ENCODE measurements at regions not wholly inside any gene's neighbourhood (a gene's known extent, or its start where the extent isn't known, plus 50 kb on each side); places are given as distances from the start of the nearest gene placed in this dataset.

DNA sequence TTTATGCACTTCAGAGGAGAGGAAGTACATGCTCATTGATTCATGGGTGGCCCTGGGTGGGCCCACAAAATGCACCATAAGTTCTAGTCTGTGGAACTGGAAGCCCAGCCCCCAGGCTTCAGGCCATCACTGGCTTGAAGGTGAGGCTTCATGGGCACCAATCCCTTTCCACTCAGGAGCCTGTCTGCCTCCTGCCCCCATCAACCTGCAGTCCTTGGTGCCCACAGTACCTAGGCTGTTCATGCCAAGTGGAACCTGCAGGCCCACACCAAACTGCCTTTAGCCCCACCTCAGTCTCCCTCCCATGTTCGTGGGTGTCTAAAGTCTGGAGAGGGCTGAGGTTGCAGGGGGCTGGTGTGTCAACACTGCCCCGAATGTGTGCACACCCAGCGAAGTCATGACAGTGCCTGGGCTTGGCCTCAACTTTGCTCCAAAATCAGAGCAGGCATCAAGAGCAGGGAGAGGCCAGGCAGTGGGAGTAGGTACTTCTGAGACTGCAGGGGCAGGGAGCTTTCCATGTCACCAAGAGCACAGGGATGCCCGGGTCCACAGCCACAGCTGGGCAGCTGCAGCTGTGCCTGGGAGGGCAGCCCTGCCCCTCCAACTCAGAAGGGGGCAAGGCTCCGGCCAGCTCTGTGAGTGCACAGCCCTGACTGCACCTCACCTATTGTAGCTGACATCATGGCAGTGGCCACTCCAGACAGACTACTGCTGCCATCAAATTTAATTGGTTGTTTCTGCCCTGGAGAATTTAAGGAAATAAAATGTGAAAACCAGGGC lies 1250.4 kb upstream of the IGFBP7 start:
- BruUV-seq (replicated peaks) = no TSS peak
- H3K79me2 ChIP-seq (ENCODE audit: control insufficient read depth, insufficient read depth, low read length) = no peaks in the 10 kb centered on the region
- POLR2A ChIA-PET = no interaction called here
- SMC1A ChIA-PET (ENCODE audit: uncharacterized antibody, unreplicated experiment) = no interaction called here
- intact Hi-C loops (cut with micrococcal nuclease; ENCODE audit: unreplicated experiment) (no loop called here), in situ Hi-C loops (cut with MboI) (no loop called here)
- FAIRE-seq = no peak
- H3K36me3 ChIP-seq (ENCODE audit: control insufficient read depth in 2 of 2, insufficient read depth in 2 of 2, low read length in 1 of 2) = no peaks in the 10 kb centered on the region
- H3K9ac ChIP-seq (ENCODE audit: control insufficient read depth, insufficient read depth, low read length) = no peak overlapping the region
- H3K4me1 ChIP-seq (ENCODE audit: control insufficient read depth, insufficient read depth, low read length) = no peaks in the 10 kb centered on the region
- RAD21 ChIA-PET (ENCODE audit: unreplicated experiment) = no interaction called here
- H3K27me3 ChIP-seq (replicated peaks in 1 of 2; ENCODE audit: control insufficient read depth in 2 of 2, insufficient read depth in 2 of 2, low read length in 1 of 2) = no peaks in the 10 kb centered on the region
- no peak overlapping the region for H3K4me3 ChIP-seq
- CTCF ChIA-PET = no interaction called here
- no peak overlapping the region for H2AFZ ChIP-seq (ENCODE audit: control insufficient read depth, low read depth, low read length)
- no peak overlapping the region for H3K27ac ChIP-seq (ENCODE audit: control insufficient read depth, insufficient read depth)
- no peaks in the 10 kb centered on the region for H4K20me1 ChIP-seq (ENCODE audit: control insufficient read depth, insufficient read depth)
- H3K9me3 ChIP-seq (replicated peaks; ENCODE audit: control insufficient read depth, insufficient read depth, low read length) = no peaks in the 10 kb centered on the region
- no peak overlapping the region for H3K4me2 ChIP-seq (ENCODE audit: control insufficient read depth, insufficient read depth)
- 0% methylated on average over 5 of the region's 5 CpGs for WGBS (ENCODE audit: insufficient coverage, insufficient replicate concordance, low lambda C conversion rate, missing lambda C conversion rate)
- no peak for DNase-seq (ENCODE audit: low read depth, low spot score)
- ATAC-seq = no peak
- TF ChIP-seq NBN (IDR thresholded peaks at IDR 0.05) (no peak), ZSCAN29 (IDR thresholded peaks at IDR 0.05) (no peak), SMAD1 (IDR thresholded peaks at IDR 0.05; ENCODE audit: low read depth, partially characterized antibody) (no peak), ATF7 (IDR thresholded peaks at IDR 0.05; ENCODE audit: low read depth) (no peak), CEBPB (IDR thresholded peaks at IDR 0.05; ENCODE audit: borderline replicate concordance in 1 of 2, low read depth in 2 of 2, low read length in 2 of 2) (no peak), ZBED1 (IDR thresholded peaks at IDR 0.05; ENCODE audit: borderline replicate concordance) (no peak), POU2F2 (IDR thresholded peaks at IDR 0.05; ENCODE audit: borderline replicate concordance, low read depth, low read length) (no peak), HDGF (IDR thresholded peaks at IDR 0.05) (no peak), SRF (IDR thresholded peaks at IDR 0.05; ENCODE audit: low read depth in 2 of 2, low read length in 2 of 2) (no peak), HDAC2 (IDR thresholded peaks at IDR 0.05) (no peak)
- TF ChIP-seq, protein P1, sequence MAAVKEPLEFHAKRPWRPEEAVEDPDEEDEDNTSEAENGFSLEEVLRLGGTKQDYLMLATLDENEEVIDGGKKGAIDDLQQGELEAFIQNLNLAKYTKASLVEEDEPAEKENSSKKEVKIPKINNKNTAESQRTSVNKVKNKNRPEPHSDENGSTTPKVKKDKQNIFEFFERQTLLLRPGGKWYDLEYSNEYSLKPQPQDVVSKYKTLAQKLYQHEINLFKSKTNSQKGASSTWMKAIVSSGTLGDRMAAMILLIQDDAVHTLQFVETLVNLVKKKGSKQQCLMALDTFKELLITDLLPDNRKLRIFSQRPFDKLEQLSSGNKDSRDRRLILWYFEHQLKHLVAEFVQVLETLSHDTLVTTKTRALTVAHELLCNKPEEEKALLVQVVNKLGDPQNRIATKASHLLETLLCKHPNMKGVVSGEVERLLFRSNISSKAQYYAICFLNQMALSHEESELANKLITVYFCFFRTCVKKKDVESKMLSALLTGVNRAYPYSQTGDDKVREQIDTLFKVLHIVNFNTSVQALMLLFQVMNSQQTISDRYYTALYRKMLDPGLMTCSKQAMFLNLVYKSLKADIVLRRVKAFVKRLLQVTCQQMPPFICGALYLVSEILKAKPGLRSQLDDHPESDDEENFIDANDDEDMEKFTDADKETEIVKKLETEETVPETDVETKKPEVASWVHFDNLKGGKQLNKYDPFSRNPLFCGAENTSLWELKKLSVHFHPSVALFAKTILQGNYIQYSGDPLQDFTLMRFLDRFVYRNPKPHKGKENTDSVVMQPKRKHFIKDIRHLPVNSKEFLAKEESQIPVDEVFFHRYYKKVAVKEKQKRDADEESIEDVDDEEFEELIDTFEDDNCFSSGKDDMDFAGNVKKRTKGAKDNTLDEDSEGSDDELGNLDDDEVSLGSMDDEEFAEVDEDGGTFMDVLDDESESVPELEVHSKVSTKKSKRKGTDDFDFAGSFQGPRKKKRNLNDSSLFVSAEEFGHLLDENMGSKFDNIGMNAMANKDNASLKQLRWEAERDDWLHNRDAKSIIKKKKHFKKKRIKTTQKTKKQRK (IDR thresholded peaks at IDR 0.05; ENCODE audit: low read depth, low read length) = no peak
- TF ChIP-seq, protein P2, sequence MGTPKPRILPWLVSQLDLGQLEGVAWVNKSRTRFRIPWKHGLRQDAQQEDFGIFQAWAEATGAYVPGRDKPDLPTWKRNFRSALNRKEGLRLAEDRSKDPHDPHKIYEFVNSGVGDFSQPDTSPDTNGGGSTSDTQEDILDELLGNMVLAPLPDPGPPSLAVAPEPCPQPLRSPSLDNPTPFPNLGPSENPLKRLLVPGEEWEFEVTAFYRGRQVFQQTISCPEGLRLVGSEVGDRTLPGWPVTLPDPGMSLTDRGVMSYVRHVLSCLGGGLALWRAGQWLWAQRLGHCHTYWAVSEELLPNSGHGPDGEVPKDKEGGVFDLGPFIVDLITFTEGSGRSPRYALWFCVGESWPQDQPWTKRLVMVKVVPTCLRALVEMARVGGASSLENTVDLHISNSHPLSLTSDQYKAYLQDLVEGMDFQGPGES (IDR thresholded peaks at IDR 0.05) = no peak
- TF ChIP-seq, protein P3, sequence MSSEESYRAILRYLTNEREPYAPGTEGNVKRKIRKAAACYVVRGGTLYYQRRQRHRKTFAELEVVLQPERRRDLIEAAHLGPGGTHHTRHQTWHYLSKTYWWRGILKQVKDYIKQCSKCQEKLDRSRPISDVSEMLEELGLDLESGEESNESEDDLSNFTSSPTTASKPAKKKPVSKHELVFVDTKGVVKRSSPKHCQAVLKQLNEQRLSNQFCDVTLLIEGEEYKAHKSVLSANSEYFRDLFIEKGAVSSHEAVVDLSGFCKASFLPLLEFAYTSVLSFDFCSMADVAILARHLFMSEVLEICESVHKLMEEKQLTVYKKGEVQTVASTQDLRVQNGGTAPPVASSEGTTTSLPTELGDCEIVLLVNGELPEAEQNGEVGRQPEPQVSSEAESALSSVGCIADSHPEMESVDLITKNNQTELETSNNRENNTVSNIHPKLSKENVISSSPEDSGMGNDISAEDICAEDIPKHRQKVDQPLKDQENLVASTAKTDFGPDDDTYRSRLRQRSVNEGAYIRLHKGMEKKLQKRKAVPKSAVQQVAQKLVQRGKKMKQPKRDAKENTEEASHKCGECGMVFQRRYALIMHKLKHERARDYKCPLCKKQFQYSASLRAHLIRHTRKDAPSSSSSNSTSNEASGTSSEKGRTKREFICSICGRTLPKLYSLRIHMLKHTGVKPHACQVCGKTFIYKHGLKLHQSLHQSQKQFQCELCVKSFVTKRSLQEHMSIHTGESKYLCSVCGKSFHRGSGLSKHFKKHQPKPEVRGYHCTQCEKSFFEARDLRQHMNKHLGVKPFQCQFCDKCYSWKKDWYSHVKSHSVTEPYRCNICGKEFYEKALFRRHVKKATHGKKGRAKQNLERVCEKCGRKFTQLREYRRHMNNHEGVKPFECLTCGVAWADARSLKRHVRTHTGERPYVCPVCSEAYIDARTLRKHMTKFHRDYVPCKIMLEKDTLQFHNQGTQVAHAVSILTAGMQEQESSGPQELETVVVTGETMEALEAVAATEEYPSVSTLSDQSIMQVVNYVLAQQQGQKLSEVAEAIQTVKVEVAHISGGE (CRISPR knock-in tag; IDR thresholded peaks at IDR 0.05) = no peak

All from GM12878 (cell line).